ENCODE measurements at regions not wholly inside any gene's neighbourhood (a gene's known extent, or its start where the extent isn't known, plus 50 kb on each side); places are given as distances from the start of the nearest gene placed in this dataset.

GRCh38 chr3:25297667-25298585 is 130.1 kb upstream of the RARB start:
- no peaks in the 10 kb centered on the region for H4K20me1 ChIP-seq (ENCODE audit: control insufficient read depth, insufficient read depth)
- H3K4me3 ChIP-seq, result no peak overlapping the region
- SMC1A ChIA-PET (ENCODE audit: uncharacterized antibody, unreplicated experiment), result no interaction called here
- no peaks in the 10 kb centered on the region for H3K4me1 ChIP-seq (ENCODE audit: control insufficient read depth, insufficient read depth, low read length)
- 25% methylated on average over 9 of the region's 9 CpGs for WGBS (ENCODE audit: insufficient coverage, insufficient replicate concordance, low lambda C conversion rate, missing lambda C conversion rate)
- CTCF ChIA-PET, result no interaction called here
- H3K27me3 ChIP-seq (replicated peaks in 1 of 2; ENCODE audit: control insufficient read depth in 2 of 2, insufficient read depth in 2 of 2, low read length in 1 of 2), result no peaks in the 10 kb centered on the region
- ATAC-seq (no peak), DNase-seq (ENCODE audit: low read depth, low spot score) (no peak), FAIRE-seq (no peak)
- no TSS peak for BruUV-seq (replicated peaks)
- no peaks in the 10 kb centered on the region for H3K79me2 ChIP-seq (ENCODE audit: control insufficient read depth, insufficient read depth, low read length)
- no peaks in the 10 kb centered on the region for H3K9me3 ChIP-seq (replicated peaks; ENCODE audit: control insufficient read depth, insufficient read depth, low read length)
- no peak overlapping the region for H3K4me2 ChIP-seq (ENCODE audit: control insufficient read depth, insufficient read depth)
- no peak overlapping the region for H3K9ac ChIP-seq (ENCODE audit: control insufficient read depth, insufficient read depth, low read length)
- no peak overlapping the region for H2AFZ ChIP-seq (ENCODE audit: control insufficient read depth, low read depth, low read length)
- intact Hi-C loops (cut with micrococcal nuclease; ENCODE audit: unreplicated experiment), result no loop called here
- in situ Hi-C loops (cut with MboI), result no loop called here
- POLR2A ChIA-PET, result no interaction called here
- RAD21 ChIA-PET (ENCODE audit: unreplicated experiment), result interaction anchor here (0.7 kb wide), 1 partner anchor 82 kb away, joined by 3 read pairs; no protein-coding TSS in a partner anchor
- no peak overlapping the region for H3K27ac ChIP-seq (ENCODE audit: control insufficient read depth, insufficient read depth)
- H3K36me3 ChIP-seq (ENCODE audit: control insufficient read depth in 2 of 2, insufficient read depth in 2 of 2, low read length in 1 of 2), result no peaks in the 10 kb centered on the region
- TF ChIP-seq BHLHE40 (IDR thresholded peaks at IDR 0.05; ENCODE audit: borderline replicate concordance in 1 of 2, low read depth in 2 of 2, low read length in 1 of 2), result no peak
- no peak for TF ChIP-seq ESRRA (IDR thresholded peaks at IDR 0.05; ENCODE audit: low read length)
- TF ChIP-seq IKZF1 (conservative IDR thresholded peaks at IDR 0.05), result no peak
- TF ChIP-seq CEBPB (IDR thresholded peaks at IDR 0.05; ENCODE audit: borderline replicate concordance in 1 of 2, low read depth in 2 of 2, low read length in 2 of 2), result no peak
- no peak for TF ChIP-seq ETV6 (conservative IDR thresholded peaks at IDR 0.05 in 1 of 2, IDR thresholded peaks at IDR 0.05 in 1 of 2; ENCODE audit: borderline replicate concordance in 1 of 2, low read depth in 1 of 2)
- no peak for TF ChIP-seq LARP7 (IDR thresholded peaks at IDR 0.05)
- no peak for TF ChIP-seq NRF1 (conservative IDR thresholded peaks at IDR 0.05; ENCODE audit: low read depth, low read length)
- no peak for TF ChIP-seq ZNF217 (IDR thresholded peaks at IDR 0.05)
- no peak for TF ChIP-seq PRDM15 (CRISPR knock-in tag; IDR thresholded peaks at IDR 0.05)
- no peak for TF ChIP-seq RELA (IDR thresholded peaks at IDR 0.05; ENCODE audit: borderline replicate concordance, partially characterized antibody)
- no peak for TF ChIP-seq CTCF (IDR thresholded peaks at IDR 0.05 in 2 of 3, conservative IDR thresholded peaks at IDR 0.05 in 1 of 3; ENCODE audit: control insufficient read depth in 2 of 3, extremely low read depth in 1 of 3, insufficient read depth in 1 of 3, low read depth in 3 of 3, low read length in 3 of 3)
- TF ChIP-seq ZNF592 (IDR thresholded peaks at IDR 0.05), result no peak
- no peak for TF ChIP-seq SMAD1 (IDR thresholded peaks at IDR 0.05; ENCODE audit: low read depth, partially characterized antibody)

All from GM12878 (cell line).